Fibroblast of lung (primary cell): ENCODE measurements at regions not wholly inside any gene's neighbourhood (a gene's known extent, or its start where the extent isn't known, plus 50 kb on each side); places are given as distances from the start of the nearest gene placed in this dataset.
A peak's percentile ranks its signal among the peaks of the same experiment; 100 is the strongest.

Source experiments
- DNase-seq, 2 donors: peaks; one replicate each; pipeline versions ENCODE4 v3.0.0 to v3.0.0-alpha.2; 2010; ENCODE audit warnings: low read depth in 2 of 2
- H2AFZ ChIP-seq: 2 replicates; pipeline ENCODE4 v1.5.1; 2012; ENCODE audit warnings: low read length, control low read depth, inconsistent platforms
- H3K27ac ChIP-seq: 2 replicates; pipeline ENCODE4 v1.5.1; 2011; ENCODE audit warnings: low read length, control low read depth; ENCODE audit not compliant: insufficient read depth
- H3K27me3 ChIP-seq: 2 replicates; pipeline ENCODE4 v1.5.1; 2011; ENCODE audit warnings: mild to moderate bottlenecking, low read length; ENCODE audit not compliant: control insufficient read depth, insufficient read depth
- H3K36me3 ChIP-seq: 2 replicates; pipeline ENCODE4 v1.5.1; 2011; ENCODE audit warnings: low read length; ENCODE audit not compliant: control insufficient read depth, insufficient read depth
- H3K4me1 ChIP-seq: 2 replicates; pipeline ENCODE4 v1.5.1; 2011; ENCODE audit warnings: low read length; ENCODE audit not compliant: control insufficient read depth, insufficient read depth; ENCODE audit errors: extremely low read depth
- H3K4me2 ChIP-seq: 2 replicates; pipeline ENCODE4 v1.5.1; 2011; ENCODE audit warnings: low read length, control low read depth; ENCODE audit not compliant: insufficient read depth; ENCODE audit errors: extremely low read depth
- H3K4me3 ChIP-seq, 4 experiments: fragments of 200-600 bp in 1 of 4; sonication (generic) in 1 of 4; replicated peaks in 1 of 4; 2 replicates each; pipeline ENCODE4 v1.5.1; 2011 to 2016; ENCODE audit warnings: low read length in 4 of 4, low read depth in 3 of 4, mild to moderate bottlenecking in 3 of 4, control low read depth in 2 of 4, inconsistent platforms in 1 of 4, mixed read lengths in 1 of 4; ENCODE audit not compliant: insufficient read depth in 1 of 4; ENCODE audit errors: control extremely low read depth in 1 of 4
- H3K79me2 ChIP-seq: 2 replicates; pipeline ENCODE4 v1.5.1; 2012; ENCODE audit warnings: mild to moderate bottlenecking, low read length, inconsistent platforms; ENCODE audit not compliant: control insufficient read depth, insufficient read depth
- H3K9ac ChIP-seq: 2 replicates; pipeline ENCODE4 v1.5.1; 2011; ENCODE audit warnings: mild to moderate bottlenecking, low read length, control low read depth; ENCODE audit not compliant: insufficient read depth
- H3K9me3 ChIP-seq: 2 replicates; pipeline ENCODE4 v1.5.1; 2012; ENCODE audit warnings: low read depth, low read length; ENCODE audit not compliant: control insufficient read depth, insufficient read depth
- H4K20me1 ChIP-seq: 2 replicates; pipeline ENCODE4 v1.5.1; 2011; ENCODE audit warnings: low read length; ENCODE audit not compliant: control insufficient read depth, insufficient read depth; ENCODE audit errors: extremely low read depth
- CTCF ChIP-seq, 2 donors: IDR thresholded peaks in 1 of 2; conservative IDR thresholded peaks in 1 of 2; 1 replicate in 1 of 2; 2 replicates in 1 of 2; pipeline ENCODE4 v1.5.1; 2011 to 2012; ENCODE audit warnings: low read length in 2 of 2, control low read depth in 1 of 2, inconsistent platforms in 1 of 2, low read depth in 1 of 2, mild to moderate bottlenecking in 1 of 2
- EZH2 ChIP-seq: IDR thresholded peaks from 2 replicates; pipeline ENCODE4 v1.5.1; 2012; ENCODE audit warnings: low read length, control low read depth, mild to moderate bottlenecking; ENCODE audit errors: missing control alignments

- H3K4me2 ChIP-seq: no peak overlapping the region
- no peaks in the 10 kb centered on the region for H3K79me2 ChIP-seq
- H3K27me3 ChIP-seq: no peaks in the 10 kb centered on the region
- H3K9me3 ChIP-seq: no peaks in the 10 kb centered on the region
- no peak overlapping the region for H2AFZ ChIP-seq
- H4K20me1 ChIP-seq: no peaks in the 10 kb centered on the region
- H3K36me3 ChIP-seq: no peaks in the 10 kb centered on the region
- no peak overlapping the region for H3K9ac ChIP-seq
- no peak overlapping the region for H3K4me3 ChIP-seq
- H3K27ac ChIP-seq: no peak overlapping the region
- TF ChIP-seq EZH2 (no peak), CTCF (conservative IDR thresholded peaks at IDR 0.05 in 1 of 2, IDR thresholded peaks at IDR 0.05 in 1 of 2; ENCODE audit: low read depth in 1 of 2, low read length in 2 of 2) (no peak)
- DNase-seq: peak in 1 of 2 donors; percentile 64
- peaks cover 3% of the 10 kb centered on the region for H3K4me1 ChIP-seq
These were observed 50.4 kb downstream of the SHOC1 start for GRCh38 chr9:111744363-111744762.

GRCh38 chr9:111743275-111743674, 51.5 kb downstream of the SHOC1 start:
- Histone ChIP-seq H3K4me3 (no peak overlapping the region), H2AFZ (no peak overlapping the region), H4K20me1 (no peaks in the 10 kb centered on the region), H3K4me1 (peaks cover 3% of the 10 kb centered on the region), H3K27me3 (no peaks in the 10 kb centered on the region), H3K9ac (no peak overlapping the region), H3K79me2 (no peaks in the 10 kb centered on the region), H3K4me2 (peak overlapping the region; percentile 8), H3K9me3 (no peaks in the 10 kb centered on the region), H3K36me3 (no peaks in the 10 kb centered on the region), H3K27ac (no peak overlapping the region)
- TF ChIP-seq CTCF (conservative IDR thresholded peaks at IDR 0.05 in 1 of 2, IDR thresholded peaks at IDR 0.05 in 1 of 2; ENCODE audit: low read depth in 1 of 2, low read length in 2 of 2) (no peak), EZH2 (no peak)
- DNase-seq: peak; percentile 80 to 81

GRCh38 chr9:111740739-111741138, 54.0 kb downstream of the SHOC1 start:
- Histone ChIP-seq H3K27ac (no peak overlapping the region), H3K9ac (no peak overlapping the region), H3K9me3 (no peaks in the 10 kb centered on the region), H3K79me2 (no peaks in the 10 kb centered on the region), H3K27me3 (no peaks in the 10 kb centered on the region), H2AFZ (no peak overlapping the region), H3K36me3 (no peaks in the 10 kb centered on the region), H4K20me1 (no peaks in the 10 kb centered on the region), H3K4me1 (peaks cover 3% of the 10 kb centered on the region), H3K4me3 (no peak overlapping the region), H3K4me2 (no peak overlapping the region)
- DNase-seq: no peak
- TF ChIP-seq EZH2 (no peak), CTCF (conservative IDR thresholded peaks at IDR 0.05 in 1 of 2, IDR thresholded peaks at IDR 0.05 in 1 of 2; ENCODE audit: low read depth in 1 of 2, low read length in 2 of 2) (no peak)
